Stimulated activated CD8-positive, alpha-beta memory T cell treated with anti-CD3 and anti-CD28 coated beads, Interleukin-15, amount 100 ng/mL, for 48 hours (primary cell): ENCODE measurements at regions not wholly inside any gene's neighbourhood (a gene's known extent, or its start where the extent isn't known, plus 50 kb on each side); places are given as distances from the start of the nearest gene placed in this dataset.
"Not testable (repeated sequence)": the region's sequence is repeated elsewhere in the genome, so short reads cannot be mapped to it uniquely, and the experiment has no call there.

ENCODE experiments used
- DNase-seq, 2 donors: peaks; one replicate each; pipeline ENCODE4 v3.0.0-alpha.2; 2020; ENCODE audit warnings: low read depth in 2 of 2

DNA sequence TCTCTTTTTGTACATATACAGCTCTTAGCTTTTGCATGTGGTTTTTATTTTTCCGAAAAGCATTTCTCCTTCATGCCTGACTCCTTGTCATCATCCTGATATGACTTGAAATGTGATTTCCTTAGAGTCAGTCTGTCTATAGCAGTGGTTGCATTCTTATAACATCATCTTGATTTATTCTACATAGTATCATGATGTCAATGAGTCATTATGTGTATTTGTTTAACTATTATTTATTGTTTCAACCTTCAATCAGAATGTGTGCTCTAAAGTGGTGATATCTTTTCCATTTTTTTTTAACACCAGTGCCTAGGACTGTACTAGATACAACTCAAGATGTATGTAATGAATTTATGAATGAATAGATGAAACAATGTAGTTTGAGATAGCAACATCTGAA, 354.9 kb upstream of the CDH8 start:
- no peak for DNase-seq

DNA sequence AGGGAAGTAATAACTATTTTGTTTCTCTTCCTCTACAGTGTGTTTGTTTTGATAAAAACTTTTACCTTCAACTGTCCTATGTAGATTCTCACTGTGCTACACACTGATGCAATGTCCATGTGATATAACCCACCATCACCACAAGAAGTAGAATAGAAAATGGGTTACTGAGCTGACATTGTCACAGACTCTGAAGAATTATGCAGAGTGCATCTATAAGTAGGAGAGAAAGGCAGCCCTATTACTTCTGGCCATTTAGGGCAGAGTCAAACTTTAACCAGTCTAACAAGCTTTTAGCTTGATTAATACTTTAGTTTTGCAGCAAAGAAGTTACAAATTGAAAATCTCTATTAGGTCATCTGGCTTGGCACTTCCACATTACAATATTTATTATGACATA, 354.0 kb upstream of the CDH8 start:
- no peak for DNase-seq

DNA sequence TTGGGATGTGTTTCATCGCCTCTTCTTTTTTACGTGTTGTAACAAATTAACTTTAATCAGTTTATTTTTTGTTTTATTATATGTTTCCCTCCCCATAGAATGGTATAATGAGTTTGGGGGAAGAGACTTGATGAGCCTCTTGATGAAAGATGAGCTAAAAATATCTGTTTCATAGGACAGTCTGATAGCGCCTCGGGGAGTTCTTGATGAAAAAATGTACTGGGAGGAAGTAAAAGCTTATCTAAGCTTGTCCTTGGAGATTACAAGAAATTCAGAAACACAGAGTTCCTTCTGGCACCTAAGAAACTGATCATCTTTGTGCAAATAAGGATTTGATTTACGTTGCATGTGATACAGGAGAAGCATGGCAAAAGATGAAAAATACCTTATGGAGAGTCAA, 350.2 kb upstream of the CDH8 start:
- no peak for DNase-seq

DNA sequence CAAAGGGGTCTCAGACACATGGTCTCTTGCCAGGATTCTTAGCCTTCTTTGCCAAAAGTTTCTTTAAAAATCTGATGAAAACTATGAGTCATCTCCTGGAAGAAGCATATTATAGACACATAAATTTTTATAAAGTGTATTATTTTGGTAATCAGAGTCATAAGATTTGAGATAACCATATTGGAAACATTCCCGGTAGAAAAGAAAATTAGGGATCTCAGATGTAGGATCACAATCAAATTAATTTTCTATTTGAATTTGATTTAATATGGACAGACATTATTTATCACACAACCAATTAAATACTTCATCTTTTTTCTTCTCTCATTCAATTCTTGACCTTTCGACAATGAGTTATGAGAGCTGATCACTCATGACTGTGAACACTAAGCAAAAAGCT, 347.7 kb upstream of the CDH8 start:
- no peak for DNase-seq

DNA sequence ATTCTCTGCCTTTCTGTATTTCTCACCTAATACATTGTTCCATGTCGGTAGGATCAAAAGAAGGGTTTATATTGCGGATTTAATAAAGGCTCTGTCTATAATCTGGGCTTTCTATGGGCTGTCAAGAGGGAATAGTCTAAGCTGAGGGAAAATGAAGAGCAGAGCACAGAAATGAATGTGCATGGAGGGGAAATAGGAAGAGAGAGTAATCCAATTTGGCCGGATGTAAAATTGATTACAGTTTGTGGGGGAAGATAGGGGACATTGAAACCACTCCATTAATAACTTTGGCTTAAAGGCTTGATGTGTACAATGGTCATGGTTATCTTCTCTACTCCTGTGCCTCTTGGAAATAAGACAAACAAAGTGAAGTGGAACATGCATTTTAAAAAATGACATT, 334.2 kb upstream of the CDH8 start:
- no peak for DNase-seq

DNA sequence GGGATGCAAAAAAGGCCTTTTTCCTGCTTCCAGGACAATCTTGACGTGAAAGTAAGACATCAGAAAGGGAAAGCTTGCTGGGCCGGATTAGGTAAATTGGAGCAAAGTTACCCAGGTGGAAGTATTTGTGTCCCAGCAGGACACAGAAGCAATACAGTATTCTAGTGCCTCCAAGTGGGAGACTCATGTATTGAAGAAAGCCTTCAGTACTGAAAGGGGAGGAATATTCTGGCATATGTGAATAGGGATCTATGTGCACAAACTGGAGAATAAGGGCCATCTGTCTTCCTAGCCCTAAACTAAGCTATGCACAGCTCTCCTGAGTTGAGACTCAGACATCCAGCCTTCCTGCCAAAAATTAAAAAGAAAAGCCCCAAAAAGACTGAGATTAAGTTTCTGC, 327.3 kb upstream of the CDH8 start:
- no peak for DNase-seq

DNA sequence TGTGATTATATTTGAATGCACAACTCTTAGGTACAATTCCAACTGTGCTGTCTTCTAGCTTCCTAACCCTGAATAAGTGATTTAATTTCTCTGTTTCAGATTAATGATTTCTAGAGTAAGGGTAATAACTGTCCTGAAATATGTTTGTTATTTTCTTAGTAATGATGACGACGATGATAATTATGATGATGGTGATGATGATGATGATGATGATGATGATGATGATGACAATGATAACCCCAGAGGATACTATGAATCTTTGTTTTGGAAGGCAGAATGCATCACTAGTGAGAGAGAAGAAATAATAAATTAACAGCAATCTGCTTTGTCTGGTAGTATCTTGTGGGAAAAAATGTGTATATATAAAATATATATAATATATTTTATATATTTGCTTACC, 317.1 kb upstream of the CDH8 start:
- DNase-seq, result no peak

DNA sequence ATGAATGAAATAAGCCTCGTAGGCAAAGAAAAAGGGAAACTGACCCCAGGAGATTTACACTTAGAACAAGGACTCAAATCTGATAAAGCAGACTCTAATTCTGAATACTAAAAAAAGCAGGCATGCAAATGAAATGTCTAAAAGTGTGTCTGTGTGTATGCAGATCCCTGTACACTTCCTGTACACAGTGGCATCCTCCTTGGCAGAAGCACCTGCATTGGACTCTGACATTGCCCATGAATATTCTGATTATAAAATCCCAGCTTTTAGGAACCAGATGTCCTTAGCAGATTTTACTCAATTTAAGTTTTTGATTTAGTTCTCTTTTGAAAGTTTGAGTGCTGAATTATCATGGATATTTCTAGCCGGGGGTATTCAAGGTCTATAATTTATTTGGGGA, 306.0 kb upstream of the CDH8 start:
- DNase-seq, result no peak

DNA sequence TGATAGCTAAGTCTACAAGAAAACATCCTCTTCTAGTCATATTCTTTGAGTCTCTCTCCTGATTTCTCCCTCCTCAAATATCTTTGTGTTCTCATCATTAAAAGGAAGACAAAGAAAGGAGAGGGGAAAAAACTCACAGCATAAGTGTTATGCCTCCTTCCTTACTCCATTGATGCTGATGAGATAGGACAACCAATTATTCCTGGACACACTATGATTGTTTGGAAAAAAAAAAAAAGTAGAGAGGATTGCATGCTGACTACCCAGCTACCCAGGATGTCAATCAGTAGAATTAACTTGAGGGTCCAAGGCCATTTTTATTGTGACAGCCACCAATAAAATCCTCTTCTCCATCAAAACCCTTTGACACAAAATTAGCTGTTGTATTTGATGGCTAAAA, 299.1 kb upstream of the CDH8 start:
- DNase-seq, result no peak

DNA sequence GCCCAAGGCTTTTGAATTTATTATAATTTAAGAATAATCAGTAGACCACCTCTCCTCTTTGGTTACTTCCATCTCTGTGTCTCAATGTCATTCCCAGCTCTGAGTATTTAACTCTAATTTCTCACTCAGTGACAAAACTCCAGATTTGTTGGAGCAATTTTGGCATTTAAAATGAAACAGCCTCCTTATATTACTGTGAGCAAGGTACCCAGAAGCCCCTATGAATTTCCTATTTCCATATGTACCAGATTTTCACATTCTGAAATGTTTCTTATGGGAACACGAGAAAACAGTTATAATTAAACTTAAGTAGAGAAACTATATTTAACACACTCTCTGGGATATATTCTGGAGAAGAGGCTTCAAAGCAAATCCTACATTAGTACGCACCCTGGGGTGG, 285.4 kb upstream of the CDH8 start:
- DNase-seq, result no peak

DNA sequence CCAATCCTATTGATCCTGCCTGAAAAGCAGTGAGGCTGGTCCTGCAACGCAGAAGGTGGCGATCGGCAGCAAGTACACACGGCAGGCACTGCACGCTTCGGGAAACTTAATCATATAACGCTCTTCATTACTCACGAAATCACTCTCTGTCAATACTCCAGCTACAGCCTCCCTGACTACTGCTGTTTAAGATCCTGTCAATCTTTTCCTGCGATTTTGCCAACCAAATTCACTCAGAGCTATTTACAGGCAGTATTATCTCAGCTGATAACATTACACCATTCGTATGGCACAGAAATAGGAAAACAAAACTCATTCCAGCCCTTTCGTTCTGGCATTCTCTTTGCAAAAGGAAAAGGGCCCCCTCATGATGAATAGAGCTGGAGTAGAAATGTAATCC, 262.4 kb upstream of the CDH8 start:
- DNase-seq, result no peak

DNA sequence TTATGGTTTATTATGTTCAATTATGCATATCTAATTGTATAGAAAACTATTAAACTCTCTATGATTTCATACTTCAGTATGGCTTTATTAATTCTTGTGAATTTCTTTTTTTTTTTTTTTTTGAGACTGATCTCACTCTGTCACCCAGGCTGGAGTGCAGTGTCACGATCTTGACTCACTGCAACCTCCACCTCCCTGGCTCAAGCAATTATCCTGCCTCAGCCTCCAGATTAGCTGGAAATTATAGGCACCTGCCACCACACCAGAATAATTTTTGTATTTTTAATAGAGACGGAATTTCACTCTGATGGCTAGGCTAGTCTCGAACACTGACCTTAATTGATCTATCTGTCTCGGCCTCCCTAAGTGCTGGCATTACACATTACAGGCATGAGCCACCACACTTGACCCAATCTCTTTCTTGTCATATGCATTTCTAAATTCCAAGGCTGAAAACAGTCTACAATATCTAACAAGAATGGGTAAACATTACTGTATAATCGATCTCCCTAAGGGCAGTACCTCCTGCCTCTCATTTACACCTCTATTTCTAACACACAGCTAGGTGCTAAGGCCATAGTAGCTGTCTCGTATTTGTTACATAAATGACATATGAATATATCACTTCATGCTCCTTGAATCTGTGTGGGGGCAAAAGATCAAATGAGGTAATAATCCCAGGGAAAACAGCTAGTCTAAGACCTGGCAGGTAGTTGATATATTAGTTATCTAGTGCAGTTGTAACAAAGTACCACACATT, 258.2 kb upstream of the CDH8 start:
- no peak for DNase-seq

DNA sequence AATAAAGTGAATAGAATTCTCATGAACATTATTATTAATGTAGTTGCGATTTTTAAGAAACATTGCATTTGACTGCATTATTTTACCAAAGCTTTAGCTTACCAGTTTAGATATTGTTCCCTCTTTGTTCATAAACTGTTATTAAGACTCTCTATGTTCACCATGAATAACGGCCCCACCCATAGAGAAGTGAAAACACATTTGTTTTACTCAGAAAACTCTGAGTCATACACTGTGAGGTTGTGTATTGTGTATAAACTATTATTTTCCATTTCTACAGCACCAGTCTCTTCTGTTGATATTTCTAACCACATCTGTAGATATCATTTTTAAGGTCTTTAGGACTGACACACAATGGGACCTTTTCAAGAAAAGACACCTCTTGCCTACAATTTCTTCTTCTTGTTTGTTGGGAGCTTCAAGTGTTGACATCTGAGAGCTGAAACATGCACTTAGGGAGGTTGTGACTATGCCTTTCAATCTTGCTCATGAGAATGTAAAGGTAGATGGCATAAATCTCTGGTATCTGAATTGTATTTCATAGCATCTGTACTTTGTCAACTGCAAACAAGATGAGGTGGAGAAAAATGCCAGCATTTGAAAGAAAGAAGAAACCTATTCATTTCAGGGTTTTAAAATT, 252.9 kb upstream of the CDH8 start:
- DNase-seq, result no peak

DNA sequence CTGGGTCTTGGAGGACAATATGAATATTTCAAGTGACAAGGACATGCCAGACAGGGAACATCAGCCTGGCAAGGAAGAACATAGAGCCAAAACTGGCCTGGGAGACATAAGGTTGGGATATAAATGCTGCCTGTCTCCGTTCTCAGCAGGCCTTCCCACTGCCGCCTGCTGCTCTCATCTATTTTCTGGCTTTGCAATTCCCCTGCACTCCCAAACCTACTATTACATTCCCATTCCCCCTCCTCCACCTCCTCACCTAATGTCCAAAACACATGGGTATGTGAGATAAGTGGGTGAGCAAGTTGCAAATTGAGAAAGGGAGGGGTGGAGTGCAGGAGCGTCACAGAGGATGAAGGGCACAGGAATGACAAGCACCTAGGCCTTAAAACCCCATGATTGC, 244.3 kb upstream of the CDH8 start:
- no peak for DNase-seq

DNA sequence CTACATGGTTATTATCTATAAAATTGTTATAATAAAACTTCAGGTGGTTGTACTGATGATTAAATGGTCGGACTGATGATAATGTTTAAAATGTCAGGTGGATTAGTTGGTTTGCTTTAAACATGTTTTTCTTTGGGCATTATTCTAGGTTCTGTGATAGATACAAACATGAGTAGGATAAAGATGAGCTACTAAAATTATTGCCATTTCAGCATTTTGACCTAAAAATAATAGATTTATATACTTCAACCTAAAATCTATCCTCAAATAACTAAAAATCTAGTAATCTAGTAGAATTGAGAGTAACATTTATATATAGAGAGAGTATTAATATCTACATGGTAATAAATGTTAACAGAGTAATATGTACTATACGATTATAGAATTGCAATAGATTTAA, 241.7 kb upstream of the CDH8 start:
- DNase-seq, result no peak

DNA sequence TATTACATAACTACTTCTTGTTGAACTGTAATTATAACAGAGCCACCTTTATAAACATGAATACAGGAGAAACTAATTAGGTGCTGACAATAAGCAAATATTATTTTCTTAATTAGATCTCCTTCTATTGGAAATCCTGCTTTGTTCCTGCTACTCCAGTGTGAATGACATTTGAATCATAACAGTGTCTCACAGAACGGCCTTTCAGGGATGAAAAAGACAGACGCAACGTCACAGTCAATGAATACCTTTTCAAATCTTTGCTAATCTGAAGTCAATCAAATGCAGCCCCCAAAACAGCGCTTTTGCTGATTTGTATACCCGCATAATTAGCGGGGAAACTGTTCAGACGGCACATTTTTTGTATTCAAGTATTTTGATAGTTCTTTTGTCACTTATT, 240.4 kb upstream of the CDH8 start:
- no peak for DNase-seq

DNA sequence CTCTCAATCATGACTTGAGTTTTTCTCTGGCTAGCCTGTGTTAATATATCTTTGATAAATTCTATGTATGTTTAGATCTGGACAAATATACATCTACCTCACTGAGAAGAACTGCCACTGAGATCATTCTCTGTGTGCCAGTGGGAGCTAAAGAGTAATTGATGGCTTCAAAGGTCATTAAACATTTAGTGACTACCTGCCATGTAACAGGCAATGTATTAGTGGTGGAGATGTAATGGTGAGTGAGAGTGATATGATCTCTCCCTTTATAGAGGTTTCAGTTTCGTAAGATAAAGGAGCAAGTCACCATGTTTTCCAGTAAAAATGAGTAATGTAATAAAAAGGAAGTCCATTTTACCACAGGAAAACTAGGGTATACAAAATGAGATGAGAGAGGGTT, 235.8 kb upstream of the CDH8 start:
- no peak for DNase-seq

DNA sequence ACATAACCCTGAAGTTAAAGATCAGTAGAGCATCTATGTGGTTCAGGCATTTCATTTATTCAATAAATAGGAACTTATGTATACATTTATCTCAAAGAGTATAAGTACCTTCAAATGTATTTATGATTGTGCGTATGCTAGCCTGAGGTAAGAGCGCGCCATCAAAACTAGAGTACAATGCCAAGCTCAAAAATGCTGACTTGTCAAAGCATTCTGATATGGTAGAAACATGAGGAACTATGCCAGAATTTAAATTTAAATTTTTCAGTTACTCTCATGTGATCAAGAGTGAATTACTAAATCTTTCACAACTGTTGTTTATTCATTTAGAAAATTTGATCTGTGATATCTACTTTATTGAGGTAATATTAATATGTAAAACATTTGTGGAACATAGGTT, 225.5 kb upstream of the CDH8 start:
- DNase-seq, result no peak

DNA sequence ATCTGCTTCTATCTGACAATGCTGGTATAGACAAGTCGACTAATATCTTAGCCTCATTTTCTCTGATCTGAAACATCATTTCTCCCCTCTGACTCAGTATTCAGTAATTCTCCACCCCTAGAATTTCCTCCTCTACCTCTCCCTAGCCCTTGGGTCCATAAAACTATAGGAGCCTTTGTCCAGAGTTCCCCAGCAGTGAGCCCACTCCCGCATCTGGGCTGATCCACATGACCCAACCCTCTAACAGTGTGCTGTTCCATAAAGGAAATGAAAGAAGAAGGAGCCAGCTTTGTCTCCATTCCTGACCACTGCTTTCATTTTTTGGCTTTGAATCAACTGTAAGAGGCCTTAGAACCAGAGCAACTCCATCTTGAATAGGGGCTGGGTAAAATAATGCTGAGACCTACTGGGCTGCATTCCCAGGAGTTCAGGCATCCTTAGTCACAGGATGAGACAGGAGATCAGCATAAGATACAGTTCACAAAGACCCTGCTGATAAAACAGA, 222.7 kb upstream of the CDH8 start:
- not testable (repeated sequence) for DNase-seq

DNA sequence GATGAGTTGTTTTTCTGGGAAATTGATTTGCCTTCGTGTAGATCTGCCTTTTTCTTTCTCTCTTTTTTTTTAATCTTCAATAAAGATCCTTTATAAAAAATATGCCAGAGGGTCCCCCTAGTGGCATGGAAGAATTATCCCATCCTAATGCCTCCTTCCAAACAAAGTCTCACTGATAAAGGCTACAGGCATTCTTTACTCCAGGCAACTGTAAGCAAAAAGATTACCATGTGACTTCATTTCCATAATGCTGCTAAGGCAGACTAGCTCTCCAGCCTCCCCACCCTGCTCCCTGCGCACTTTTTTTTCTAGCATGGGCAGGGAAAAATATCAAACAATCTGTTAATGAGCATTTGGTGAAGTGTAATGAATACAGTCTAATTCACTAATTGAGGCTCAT, 220.2 kb upstream of the CDH8 start:
- no peak for DNase-seq

DNA sequence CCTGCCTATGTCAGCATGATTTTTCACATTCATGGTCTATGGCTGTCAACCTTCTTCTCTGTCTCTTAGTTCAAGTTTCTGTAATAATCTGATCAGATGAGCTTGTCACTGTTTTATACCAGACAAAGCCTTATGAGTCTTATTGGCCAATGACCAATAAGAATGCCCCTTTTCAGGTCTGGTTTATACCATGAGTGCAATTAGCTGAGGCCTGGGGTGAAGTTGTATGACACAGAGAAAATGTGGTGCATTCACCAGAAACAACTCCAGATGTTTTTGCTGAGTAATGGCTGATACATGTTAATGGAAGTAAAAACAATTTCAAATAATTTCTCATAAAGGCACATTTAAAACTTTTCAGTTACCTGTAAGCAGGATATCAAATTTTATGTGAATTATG, 218.6 kb upstream of the CDH8 start:
- DNase-seq, result no peak

DNA sequence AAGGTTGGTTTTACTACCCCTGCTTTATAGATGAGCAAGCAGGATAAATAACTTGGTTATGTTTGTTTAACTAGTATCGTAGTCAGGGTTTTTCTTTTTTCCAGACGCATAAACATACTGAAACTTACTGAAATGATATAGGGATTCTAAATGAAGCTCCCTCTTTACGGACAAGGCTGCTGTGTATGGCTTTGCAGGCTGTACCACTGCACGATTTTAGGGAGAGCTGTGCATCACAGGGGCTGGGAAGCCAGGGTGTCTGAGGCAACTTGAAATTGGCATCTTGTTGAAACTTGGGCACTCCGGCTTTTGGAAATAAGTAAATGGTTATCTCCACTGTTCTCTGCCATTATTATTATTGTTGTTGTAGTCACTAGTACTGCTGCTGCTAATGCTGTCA, 218.1 kb upstream of the CDH8 start:
- DNase-seq, result no peak

DNA sequence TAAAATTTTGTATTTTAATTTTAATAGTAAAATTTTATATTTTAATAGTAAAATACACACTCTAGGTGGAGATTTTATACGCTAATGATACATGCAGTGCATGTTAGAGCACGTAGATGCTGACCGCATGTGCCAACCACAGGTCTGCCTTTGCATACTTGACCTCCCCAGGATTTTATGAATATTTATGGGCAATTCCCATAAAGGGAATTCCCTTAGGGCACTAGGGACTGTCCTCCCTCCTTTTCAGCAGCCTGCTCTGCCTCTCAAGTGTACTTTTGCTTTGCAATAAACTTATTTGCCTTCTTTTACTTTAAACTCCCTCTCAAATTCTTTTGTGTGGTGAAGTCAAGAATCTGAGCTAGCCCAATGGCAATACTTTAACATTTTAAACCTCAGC, 217.7 kb upstream of the CDH8 start:
- DNase-seq, result no peak

DNA sequence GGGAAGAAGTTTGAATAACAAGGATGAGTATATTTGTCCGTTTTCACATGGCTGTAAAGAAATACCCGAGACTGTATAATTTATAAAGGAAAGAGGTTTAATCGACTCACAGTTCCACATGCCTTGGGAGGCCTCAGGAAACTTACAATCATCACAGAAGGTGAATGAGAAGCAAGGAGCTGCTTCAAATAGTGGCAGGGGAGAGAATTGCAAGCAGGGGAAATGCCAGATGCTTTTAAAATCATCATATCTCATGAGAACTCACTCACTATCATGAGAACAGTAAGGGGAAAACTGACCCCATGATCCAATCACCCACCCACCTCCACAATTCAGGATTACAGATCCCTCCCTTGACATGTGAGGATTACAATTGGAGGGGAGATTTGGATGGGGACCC, 212.8 kb upstream of the CDH8 start:
- DNase-seq, result no peak
